ENCODE measurements at regions not wholly inside any gene's neighbourhood (a gene's known extent, or its start where the extent isn't known, plus 50 kb on each side); places are given as distances from the start of the nearest gene placed in this dataset.

DNA sequence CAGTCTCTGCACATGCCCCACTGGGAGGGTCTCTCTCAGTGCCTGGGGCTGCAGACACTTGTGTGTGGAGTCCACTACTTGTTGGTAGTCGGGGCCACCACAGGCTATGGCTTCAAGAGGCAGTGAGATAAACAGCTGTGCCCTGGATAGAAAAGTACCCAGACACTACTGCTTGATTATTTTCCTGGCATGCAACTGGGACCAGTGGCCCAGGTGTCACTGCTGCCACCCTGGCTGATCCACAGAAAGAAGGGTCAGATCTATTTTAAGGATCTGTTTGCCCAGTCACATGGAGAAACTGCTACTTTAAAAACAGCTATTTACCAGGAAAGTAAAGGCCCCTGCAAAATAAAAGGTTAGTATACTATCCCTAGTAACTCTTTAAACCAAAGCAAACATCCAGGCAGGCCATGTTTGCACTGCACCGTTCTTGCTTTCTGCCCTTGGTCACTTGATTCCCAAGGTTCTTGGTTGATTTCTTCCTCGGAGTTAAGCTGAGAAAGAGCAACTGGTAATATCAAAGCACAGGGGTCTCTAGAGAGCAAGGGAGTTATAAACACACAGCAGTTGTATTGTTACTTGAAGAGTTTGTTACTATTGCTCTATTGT, 99.9 kb downstream of the GLUL start (continued):
- TF ChIP-seq ZFP1 (CRISPR knock-in tag; IDR thresholded peaks at IDR 0.05), result 0 out of 2 replicates have a peak, but pooled peaks have one; percentile 50
- peak; percentile 37 for TF ChIP-seq TEAD3 (CRISPR knock-in tag; optimal IDR thresholded peaks at IDR 0.05; ENCODE audit: borderline replicate concordance)
- TF ChIP-seq SALL2 (CRISPR knock-in tag; IDR thresholded peaks at IDR 0.05), result no peak
- TF ChIP-seq ZNF121 (CRISPR knock-in tag; IDR thresholded peaks at IDR 0.05), result peak; percentile 73
- TF ChIP-seq NRL (CRISPR knock-in tag; IDR thresholded peaks at IDR 0.05; ENCODE audit: borderline replicate concordance), result no peak
- TF ChIP-seq, protein P1, sequence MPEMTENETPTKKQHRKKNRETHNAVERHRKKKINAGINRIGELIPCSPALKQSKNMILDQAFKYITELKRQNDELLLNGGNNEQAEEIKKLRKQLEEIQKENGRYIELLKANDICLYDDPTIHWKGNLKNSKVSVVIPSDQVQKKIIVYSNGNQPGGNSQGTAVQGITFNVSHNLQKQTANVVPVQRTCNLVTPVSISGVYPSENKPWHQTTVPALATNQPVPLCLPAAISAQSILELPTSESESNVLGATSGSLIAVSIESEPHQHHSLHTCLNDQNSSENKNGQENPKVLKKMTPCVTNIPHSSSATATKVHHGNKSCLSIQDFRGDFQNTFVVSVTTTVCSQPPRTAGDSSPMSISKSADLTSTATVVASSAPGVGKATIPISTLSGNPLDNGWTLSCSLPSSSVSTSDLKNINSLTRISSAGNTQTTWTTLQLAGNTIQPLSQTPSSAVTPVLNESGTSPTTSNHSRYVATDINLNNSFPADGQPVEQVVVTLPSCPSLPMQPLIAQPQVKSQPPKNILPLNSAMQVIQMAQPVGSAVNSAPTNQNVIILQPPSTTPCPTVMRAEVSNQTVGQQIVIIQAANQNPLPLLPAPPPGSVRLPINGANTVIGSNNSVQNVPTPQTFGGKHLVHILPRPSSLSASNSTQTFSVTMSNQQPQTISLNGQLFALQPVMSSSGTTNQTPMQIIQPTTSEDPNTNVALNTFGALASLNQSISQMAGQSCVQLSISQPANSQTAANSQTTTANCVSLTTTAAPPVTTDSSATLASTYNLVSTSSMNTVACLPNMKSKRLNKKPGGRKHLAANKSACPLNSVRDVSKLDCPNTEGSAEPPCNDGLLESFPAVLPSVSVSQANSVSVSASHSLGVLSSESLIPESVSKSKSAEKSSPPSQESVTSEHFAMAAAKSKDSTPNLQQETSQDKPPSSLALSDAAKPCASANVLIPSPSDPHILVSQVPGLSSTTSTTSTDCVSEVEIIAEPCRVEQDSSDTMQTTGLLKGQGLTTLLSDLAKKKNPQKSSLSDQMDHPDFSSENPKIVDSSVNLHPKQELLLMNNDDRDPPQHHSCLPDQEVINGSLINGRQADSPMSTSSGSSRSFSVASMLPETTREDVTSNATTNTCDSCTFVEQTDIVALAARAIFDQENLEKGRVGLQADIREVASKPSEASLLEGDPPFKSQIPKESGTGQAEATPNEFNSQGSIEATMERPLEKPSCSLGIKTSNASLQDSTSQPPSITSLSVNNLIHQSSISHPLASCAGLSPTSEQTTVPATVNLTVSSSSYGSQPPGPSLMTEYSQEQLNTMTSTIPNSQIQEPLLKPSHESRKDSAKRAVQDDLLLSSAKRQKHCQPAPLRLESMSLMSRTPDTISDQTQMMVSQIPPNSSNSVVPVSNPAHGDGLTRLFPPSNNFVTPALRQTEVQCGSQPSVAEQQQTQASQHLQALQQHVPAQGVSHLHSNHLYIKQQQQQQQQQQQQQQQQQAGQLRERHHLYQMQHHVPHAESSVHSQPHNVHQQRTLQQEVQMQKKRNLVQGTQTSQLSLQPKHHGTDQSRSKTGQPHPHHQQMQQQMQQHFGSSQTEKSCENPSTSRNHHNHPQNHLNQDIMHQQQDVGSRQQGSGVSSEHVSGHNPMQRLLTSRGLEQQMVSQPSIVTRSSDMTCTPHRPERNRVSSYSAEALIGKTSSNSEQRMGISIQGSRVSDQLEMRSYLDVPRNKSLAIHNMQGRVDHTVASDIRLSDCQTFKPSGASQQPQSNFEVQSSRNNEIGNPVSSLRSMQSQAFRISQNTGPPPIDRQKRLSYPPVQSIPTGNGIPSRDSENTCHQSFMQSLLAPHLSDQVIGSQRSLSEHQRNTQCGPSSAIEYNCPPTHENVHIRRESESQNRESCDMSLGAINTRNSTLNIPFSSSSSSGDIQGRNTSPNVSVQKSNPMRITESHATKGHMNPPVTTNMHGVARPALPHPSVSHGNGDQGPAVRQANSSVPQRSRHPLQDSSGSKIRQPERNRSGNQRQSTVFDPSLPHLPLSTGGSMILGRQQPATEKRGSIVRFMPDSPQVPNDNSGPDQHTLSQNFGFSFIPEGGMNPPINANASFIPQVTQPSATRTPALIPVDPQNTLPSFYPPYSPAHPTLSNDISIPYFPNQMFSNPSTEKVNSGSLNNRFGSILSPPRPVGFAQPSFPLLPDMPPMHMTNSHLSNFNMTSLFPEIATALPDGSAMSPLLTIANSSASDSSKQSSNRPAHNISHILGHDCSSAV (CRISPR knock-in tag; IDR thresholded peaks at IDR 0.05; ENCODE audit: borderline replicate concordance), result no peak
- peak; percentile 23; the same call in 1 of the 2 replicates for TF ChIP-seq SMYD3 (CRISPR knock-in tag; IDR thresholded peaks at IDR 0.05)
- TF ChIP-seq ZIK1 (CRISPR knock-in tag; IDR thresholded peaks at IDR 0.05; ENCODE audit: borderline replicate concordance, low read depth), result no peak
- no peak for TF ChIP-seq CENPT (CRISPR knock-in tag; IDR thresholded peaks at IDR 0.05; ENCODE audit: low read depth)
- 0 out of 2 replicates have a peak, but pooled peaks have one; percentile 39 for TF ChIP-seq ZSCAN20 (CRISPR knock-in tag; IDR thresholded peaks at IDR 0.05; ENCODE audit: borderline replicate concordance)
- peak; percentile 81 for TF ChIP-seq PHF21A (CRISPR knock-in tag; IDR thresholded peaks at IDR 0.05)
- peak; percentile 58 for TF ChIP-seq ZNF350 (CRISPR knock-in tag; IDR thresholded peaks at IDR 0.05; ENCODE audit: borderline replicate concordance, low read depth)
- TF ChIP-seq SIX1 (CRISPR knock-in tag; IDR thresholded peaks at IDR 0.05; ENCODE audit: borderline replicate concordance), result peak; percentile 74; the same call in 1 of the 2 replicates
- 0 out of 2 replicates have a peak, but pooled peaks have one; percentile 35 for TF ChIP-seq TSC22D2 (CRISPR knock-in tag; IDR thresholded peaks at IDR 0.05; ENCODE audit: borderline replicate concordance)
- peak; percentile 75 for TF ChIP-seq HNF4A (CRISPR knock-in tag; IDR thresholded peaks at IDR 0.05)
- no peak for TF ChIP-seq ZNF746 (CRISPR knock-in tag; IDR thresholded peaks at IDR 0.05)
- TF ChIP-seq, protein P2, sequence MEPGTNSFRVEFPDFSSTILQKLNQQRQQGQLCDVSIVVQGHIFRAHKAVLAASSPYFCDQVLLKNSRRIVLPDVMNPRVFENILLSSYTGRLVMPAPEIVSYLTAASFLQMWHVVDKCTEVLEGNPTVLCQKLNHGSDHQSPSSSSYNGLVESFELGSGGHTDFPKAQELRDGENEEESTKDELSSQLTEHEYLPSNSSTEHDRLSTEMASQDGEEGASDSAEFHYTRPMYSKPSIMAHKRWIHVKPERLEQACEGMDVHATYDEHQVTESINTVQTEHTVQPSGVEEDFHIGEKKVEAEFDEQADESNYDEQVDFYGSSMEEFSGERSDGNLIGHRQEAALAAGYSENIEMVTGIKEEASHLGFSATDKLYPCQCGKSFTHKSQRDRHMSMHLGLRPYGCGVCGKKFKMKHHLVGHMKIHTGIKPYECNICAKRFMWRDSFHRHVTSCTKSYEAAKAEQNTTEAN (CRISPR knock-in tag; conservative IDR thresholded peaks at IDR 0.05), result peak; percentile 92; the same call in 1 of the 2 replicates
- TF ChIP-seq SAP130 (CRISPR knock-in tag; IDR thresholded peaks at IDR 0.05; ENCODE audit: low read depth), result peak; percentile 74
- 0 out of 2 replicates have a peak, but pooled peaks have one; percentile 14 for TF ChIP-seq ZNF441 (CRISPR knock-in tag; IDR thresholded peaks at IDR 0.05; ENCODE audit: borderline replicate concordance)
- TF ChIP-seq, protein P3, sequence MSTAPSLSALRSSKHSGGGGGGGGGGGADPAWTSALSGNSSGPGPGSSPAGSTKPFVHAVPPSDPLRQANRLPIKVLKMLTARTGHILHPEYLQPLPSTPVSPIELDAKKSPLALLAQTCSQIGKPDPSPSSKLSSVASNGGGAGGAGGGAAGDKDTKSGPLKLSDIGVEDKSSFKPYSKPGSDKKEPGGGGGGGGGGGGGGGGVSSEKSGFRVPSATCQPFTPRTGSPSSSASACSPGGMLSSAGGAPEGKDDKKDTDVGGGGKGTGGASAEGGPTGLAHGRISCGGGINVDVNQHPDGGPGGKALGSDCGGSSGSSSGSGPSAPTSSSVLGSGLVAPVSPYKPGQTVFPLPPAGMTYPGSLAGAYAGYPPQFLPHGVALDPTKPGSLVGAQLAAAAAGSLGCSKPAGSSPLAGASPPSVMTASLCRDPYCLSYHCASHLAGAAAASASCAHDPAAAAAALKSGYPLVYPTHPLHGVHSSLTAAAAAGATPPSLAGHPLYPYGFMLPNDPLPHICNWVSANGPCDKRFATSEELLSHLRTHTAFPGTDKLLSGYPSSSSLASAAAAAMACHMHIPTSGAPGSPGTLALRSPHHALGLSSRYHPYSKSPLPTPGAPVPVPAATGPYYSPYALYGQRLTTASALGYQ (CRISPR knock-in tag; IDR thresholded peaks at IDR 0.05), result peak; percentile 94
